ENCODE measurements at regions not wholly inside any gene's neighbourhood (a gene's known extent, or its start where the extent isn't known, plus 50 kb on each side); places are given as distances from the start of the nearest gene placed in this dataset.
"Not testable (repeated sequence)": the region's sequence is repeated elsewhere in the genome, so short reads cannot be mapped to it uniquely, and the experiment has no call there.

DNA sequence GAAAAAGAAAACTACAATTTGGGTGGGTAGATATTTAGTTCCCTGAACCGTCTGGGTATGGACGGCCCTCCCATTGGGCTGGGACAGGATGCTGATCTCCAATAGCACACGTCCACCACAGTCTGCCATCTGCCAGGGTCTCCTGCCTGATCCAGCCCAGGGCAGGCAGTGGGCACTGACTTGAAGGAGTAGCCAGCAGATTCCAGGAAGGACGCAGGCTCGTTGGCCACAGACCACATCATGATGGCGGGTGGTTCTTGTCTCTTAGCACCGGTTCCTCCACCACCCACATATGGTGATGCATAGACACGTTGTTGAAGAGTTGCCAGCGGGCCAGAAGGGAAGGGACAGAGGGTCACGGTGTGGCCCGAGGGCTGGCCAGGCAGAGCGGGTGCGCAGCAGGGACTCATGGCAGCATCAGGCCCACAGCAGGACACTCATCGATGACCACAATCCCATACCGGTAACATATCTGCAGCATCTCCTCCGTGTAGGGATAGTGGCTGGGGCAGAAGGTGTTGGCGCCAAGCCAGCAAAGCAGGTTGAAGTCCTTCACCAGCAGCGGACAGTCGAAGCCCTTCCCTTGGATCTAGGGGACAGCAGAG lies 155.8 kb upstream of the FAM174A start:
- DNase-seq (ENCODE audit: low read depth in 3 of 3): not testable (repeated sequence)

DNA sequence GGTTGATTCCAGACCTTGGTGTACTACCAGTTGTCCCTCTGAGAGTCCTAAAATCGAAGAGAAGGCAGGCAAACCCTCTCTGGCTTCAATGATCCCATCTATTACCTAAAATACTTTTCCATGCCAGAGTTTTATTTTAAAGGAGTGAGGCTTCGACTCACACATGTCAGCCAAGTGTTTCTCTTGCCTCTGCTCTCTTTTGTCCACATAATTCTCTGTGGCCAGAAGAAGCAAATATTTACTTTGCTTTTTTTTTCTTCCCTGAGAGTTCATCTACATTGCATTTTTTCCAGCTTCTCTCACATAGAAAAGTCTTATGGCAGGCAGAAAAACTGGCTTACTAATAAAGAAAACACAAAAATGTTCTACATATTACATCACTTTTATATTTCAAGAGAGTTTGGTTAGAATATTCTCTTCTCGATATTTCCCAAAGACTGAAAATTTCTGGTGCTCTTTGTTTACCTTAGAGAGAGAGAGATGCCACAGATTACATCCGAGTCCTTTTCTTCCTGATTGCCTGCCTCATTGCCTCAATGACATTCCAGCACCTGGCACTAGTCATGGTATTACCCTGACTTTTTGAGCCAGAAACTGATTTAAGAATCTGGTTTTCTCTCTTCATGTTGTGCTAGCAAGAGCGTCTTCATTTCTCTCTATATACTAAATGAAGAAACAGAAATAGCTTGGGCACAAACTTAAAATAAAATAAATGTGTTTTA lies 170.3 kb upstream of the FAM174A start:
- not testable (repeated sequence) for DNase-seq (ENCODE audit: low read depth in 3 of 3)

DNA sequence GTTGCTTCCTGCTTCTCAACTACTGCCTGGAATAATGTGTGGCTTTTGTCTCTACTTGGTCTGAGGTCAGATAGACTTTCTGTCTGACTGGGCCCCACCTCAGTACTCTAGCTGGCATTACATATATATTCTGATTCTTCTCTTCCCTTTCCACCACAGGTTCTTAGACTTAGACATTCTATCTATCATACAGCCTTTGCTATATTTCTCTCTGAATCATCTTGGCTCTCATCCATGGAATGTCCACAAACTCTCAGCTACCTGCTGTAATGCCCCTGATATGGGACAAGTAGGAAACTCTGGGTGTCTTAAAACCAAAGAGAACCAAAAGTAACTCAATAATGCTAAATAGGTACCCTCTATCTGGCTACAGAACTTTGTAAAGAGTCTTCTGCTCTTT lies 170.8 kb upstream of the FAM174A start:
- DNase-seq (ENCODE audit: low read depth in 3 of 3): not testable (repeated sequence)

DNA sequence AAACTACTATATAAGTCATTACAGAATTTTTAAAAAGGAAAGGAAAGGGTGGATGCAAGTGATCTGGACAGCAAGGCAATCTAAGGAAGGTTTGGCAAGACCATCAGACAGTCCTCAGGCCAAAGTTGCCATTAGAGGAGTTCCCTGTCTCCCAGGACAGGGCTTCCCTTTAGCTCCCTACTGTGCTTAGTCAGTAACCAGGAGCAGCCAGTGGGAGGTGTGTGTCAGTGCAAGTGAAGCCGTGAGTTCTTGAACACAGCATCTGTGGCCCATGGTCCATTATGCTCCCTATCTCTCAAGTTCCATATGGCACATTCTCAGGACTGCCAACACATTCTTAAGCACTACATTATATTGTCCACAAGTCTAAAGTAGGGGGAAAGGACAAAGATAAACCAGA lies 175.2 kb upstream of the FAM174A start:
- DNase-seq (ENCODE audit: low read depth in 3 of 3): not testable (repeated sequence)

DNA sequence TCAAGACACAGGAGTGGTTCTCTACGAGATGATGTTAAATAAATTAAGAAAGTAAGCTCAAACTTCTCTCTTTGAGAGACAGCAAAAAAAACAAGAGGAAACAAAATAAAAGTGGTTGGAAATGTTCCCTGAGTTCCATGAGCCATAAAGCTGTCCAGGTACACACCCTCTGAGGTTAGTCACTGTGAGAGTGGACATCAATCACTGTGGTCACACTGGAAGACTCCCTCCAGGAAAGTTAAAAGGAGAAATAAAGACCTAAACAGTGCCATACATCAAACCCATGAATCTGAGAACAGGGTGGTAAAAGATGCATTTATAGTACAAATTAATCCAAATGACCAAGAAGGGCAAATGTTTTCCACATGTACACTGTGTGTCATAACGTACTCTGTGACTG lies 188.9 kb upstream of the FAM174A start:
- not testable (repeated sequence) for DNase-seq (ENCODE audit: low read depth in 3 of 3)

DNA sequence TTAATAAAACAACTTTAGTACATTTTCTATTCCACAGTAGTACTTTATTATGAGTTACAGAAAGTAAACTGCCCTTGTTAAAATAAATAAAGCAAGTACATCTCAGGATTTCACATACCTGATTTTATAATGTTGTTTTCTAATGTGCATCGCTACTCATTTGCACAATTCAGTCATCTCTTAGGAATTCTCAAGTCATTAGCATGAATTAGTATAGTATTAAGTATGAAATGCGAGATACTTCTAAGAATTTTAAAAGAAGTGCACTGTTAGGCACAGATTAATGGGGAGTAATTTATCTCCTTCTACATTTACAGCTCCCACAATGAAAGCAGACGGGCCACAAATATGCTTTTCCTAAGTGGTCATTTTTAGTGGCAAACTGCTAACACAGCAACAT lies 193.7 kb upstream of the FAM174A start:
- DNase-seq (ENCODE audit: low read depth in 3 of 3): not testable (repeated sequence)

DNA sequence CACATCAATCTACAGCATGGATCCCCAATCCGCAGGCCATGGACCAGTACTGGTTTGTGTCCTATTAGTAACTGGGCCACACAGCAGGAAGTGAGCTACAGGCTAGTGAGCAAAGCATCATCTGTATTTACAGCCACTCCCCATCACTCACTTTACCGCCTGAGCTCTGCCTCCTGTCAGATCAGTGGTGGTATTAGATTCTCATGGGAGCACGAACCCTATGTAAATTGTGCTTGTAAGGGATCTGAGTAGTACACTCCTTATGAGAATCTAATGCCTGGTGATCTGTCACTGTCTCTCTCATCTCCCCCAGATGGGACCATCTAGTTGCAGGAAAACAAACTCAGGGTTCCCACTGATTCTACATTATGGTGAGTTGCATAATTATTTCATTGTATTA lies 212.7 kb upstream of the FAM174A start:
- DNase-seq (ENCODE audit: low read depth in 3 of 3): no peak

DNA sequence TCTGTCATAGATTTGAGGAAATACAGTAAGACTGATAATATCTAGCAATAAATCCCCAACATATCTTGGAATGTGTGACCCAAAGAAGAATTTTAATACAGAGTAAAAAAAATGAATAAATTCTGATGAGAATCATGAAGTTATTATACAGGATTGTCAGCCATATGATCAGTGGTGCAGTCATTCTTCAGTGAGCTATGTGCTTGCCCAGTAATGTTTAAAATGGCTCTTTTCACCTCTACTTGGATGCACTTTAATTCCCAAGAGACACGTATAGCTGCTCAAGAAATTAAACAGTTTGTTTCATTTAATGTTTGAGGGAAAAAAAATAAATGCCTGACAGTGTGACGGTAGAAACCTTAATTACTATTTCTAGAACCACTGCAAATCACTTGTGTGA lies 215.3 kb upstream of the FAM174A start:
- DNase-seq (ENCODE audit: low read depth in 3 of 3): no peak

DNA sequence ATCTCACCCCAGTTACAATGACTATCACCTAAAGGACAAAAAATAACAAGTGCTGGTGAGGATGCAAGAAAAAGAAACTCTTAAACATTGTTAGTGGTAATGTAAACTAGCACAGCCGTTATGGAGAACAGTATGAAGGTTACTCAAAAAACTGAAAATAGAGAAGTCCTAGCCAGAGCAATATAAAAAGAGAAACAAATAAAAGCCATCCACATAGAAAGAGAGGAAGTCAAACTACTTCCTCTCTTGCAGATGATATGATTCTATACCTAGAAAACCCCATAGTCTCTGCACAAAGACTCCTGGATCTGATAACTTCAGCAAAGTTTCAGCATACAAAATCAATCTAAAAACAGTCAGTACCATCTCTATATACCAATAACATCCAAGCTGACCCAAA lies 221.5 kb upstream of the FAM174A start:
- no peak for DNase-seq (ENCODE audit: low read depth in 3 of 3)

DNA sequence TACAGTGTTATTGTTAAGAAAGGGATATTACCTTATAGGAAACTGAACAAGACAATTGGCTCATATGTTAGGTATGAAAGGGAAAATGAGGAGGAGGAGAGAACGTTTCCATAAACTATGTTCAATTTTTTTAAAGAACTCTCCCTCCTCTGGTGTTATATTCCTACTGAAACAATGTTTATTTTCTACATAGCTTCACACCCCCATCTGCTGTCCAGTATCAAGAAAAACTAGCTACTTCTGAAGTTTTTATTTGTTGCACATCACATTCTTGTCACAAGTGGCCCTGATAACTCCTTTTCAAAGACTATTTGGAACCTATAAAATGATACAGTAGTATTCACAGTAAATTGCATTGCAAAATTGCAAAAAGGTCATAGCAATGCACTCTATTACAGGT lies 223.4 kb upstream of the FAM174A start:
- no peak for DNase-seq (ENCODE audit: low read depth in 3 of 3)

DNA sequence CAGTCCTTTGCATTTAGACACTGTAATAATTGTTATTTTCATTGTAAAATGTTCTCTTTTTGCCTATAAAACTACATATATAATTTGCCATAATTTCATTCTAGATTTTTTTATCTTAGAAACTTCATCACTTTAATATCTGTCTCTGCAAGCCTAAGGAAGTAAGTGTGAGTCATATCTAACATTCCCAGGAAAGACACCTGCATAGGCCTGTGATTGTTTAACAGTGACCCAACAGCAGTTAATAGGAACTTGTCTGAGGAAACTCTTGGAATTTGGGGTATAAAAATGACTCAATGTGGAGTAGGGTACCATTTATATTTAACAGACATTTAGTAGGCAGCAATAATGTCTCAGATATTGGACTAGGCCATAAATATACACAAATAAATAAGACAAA lies 229.2 kb upstream of the FAM174A start:
- DNase-seq (ENCODE audit: low read depth in 3 of 3): no peak

DNA sequence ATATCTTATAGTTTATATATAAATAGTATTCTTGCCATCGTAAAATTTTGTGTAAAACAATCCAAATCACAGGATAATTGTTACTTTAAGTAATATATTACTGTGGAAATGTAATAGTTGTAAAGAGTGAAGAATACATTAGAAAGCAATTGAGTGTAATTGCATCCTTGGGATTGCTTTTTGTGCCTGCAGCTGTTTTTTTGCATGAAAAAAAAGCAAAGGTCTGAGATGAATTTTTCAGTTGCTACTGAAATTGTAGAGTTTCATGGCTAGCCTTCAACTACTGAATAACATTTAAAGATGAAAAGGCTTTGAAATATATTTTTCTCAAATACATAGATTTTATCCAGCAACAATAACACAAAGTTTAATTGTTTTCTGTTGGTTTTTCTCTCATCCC lies 232.0 kb upstream of the FAM174A start:
- DNase-seq (ENCODE audit: low read depth in 3 of 3): no peak

DNA sequence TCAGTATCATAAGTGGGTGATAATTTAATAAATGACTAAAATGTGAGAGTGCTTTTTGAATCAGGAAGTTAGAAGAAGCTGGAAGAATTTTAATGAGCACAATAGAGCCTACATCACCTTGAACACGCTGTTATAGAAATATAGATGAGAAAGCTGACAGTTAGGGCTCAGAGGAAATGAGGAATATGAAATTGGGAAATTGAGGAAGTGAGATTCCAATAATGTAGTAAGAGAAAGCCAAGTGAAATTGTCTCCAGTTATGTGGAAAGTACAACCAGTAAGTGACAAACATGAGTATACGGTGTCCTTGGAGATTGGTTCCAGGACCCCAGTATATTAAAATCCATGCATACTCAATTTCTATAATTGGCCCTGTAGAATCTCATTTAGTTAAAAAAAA lies 235.9 kb upstream of the FAM174A start:
- DNase-seq (ENCODE audit: low read depth in 3 of 3): no peak

DNA sequence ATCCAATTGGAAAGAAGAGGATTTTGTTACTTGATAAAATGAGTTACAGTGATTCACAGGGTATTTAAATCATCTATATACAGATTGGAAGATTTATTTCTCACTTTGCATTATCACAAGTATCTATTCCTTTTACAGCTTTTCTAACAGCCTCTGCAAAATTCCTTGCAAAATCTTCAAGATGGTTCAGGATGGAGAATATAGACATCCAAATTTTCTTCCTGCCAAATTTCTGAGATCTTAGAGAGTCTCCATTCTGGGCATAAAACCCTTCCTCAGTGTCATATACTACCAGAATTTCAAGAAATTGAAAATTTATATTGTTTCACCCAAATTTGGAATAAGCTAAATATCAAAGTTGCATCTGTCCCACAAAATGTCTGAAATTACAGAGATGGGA lies 259.1 kb upstream of the FAM174A start:
- DNase-seq (ENCODE audit: low read depth in 3 of 3): no peak

DNA sequence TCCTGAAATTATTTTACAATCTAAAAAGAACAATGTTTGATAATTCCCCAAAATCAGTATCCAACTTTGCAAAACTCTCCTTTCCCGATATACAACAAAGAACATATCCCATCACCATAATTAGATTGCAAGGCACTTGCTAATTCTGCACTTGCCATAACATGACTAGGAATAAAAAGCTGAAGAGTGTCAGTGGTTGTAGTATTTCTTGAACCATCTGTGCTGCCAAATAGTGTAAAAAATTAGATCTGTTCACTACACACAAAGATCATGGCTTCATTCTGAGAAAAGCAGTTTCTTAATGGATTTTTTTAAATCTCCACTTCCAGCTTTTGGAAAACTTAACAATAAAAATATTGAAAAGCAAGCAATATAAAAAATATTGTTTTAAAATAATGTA lies 259.5 kb upstream of the FAM174A start:
- DNase-seq (ENCODE audit: low read depth in 3 of 3): no peak

DNA sequence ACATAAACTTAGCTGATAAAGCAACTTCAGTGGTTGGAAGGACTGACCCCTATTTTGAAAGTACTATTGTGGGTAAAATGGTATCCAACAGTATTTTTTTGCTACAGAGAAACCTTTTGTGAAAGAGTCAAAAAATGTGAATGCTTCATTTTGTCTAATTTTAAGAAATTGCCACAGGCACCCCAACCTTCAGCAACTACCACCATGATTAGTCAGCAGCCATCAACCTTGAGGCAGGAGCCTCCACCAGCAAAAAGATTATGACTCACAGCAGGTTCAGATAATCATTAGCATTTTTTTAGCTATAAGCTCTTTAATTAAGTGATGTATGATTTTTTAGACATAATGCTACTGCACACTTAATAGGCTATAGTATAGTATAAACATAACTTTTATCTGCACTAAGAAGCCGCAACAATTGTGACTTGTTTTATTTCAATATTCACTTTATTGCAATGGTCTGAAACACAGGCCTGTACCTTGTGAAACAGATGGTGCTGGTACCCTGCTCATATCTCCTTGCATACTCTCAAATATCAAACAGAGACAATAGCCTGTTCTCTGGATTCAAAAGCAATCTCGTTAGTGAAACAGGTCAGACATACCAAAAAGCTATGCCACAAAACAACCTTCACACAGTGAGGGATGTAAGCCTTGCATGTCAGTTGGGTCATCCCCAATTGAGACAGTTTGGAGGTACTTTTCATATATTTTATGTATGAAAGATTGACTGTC lies 261.2 kb upstream of the FAM174A start:
- no peak for DNase-seq (ENCODE audit: low read depth in 3 of 3)

DNA sequence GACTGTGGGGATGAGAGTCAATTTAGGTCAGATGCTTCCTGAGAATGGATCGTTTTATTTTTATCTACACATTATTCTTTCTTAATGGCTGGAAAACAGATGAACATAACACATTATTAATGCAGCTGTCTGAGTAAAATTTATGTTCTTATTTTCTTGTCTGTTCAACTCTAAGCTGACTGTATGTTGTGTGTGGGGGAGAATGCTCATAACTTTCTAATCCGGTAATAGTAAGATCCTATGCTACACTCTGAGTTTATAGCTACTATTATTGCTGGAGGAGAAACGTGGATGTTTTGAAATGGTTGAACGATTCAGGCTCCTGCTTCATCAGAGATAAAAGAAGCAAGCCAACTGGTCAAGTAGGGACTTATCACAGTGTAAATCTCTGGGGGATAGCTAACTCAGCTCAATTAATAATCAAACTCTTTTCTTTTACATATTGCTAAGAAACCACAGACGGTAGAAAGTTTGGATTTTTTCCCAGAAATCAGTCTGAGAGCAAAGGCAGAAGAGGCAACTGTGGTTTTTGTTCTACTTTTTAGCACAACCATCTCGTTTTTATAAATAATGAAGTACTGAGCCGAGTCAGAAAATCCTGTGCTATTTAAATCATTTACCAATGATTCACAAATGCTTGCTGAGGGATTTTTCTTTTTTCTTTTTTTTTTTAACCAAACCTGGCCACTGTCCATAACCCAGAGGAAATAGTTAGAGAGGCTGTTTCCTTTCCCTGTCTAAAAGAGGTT lies 265.0 kb upstream of the FAM174A start:
- DNase-seq (ENCODE audit: low read depth in 3 of 3): no peak

DNA sequence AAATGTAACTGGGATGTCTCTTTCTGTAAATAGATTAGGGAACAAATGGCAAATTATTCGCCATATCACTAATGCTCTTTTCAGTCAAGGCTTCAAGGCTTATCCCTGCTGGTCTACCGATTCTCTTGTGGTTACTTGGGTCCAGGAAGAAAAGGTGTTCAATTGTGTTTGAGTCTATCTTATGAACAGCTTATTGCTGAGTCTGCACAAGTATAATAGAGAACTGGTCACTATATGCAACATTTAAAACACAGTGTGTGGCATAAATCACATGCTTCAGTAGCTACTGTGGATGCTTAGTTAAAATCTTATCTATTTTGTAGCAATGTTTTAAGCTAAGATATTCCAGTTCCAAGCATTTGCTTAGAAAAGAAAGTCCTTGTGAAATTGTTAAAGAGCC lies 274.2 kb upstream of the FAM174A start:
- DNase-seq (ENCODE audit: low read depth in 3 of 3): no peak

DNA sequence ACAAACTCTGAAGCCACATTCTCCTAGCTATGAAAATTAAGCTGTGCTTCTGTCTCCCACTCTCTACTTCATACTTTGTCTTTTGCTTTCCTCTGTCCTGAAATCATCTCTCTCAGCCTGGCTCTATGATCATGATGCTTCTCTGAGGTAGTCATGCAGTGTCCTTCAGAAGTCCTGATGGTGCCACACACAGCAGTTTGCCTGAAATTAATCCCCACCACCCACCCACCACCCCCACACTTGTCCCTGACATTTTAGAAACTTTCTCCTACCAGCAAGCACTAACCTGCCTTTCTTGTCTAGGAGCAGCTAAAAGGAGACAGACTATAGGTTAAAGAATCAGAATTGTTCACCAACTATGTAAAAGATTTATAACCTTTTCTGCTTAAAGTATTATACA lies 282.2 kb upstream of the FAM174A start:
- DNase-seq (ENCODE audit: low read depth in 3 of 3): no peak

DNA sequence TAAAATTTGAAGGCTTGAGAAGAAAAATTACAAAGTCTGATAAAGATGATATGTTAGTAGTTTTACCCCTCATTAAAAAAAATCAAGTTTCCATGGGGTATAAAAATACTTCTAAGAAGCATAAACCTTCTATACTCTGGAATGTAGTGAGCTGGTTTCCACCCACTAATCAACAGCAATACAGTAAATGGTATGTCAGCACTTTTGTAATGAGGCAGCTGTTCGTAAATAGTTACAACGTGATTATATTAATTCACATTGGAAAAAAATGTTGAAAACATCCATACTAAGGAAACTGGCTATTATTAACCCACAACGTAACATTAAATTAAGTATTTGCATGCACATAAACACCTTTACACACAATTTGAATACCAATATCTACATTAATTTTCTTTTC lies 283.1 kb upstream of the FAM174A start:
- DNase-seq (ENCODE audit: low read depth in 3 of 3): no peak

DNA sequence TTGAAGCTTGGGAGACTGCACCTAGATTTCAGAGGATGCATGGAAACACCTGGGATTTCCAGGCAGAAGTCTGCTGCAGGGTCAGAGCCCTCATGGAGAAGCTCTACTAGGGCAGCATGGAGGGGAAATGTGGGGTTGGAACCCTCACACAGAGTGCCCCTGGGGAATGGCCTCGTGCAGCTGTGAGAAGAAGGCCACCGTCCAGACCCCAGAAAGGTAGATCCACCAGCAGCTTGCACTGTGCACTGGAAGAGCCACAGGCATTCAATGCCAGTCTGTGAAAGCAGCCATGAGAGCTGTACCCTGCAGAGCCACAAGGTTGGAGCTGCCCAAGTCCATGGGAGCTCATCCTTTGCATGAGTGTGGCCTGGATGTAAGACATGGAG lies 285.3 kb upstream of the FAM174A start:
- no peak for DNase-seq (ENCODE audit: low read depth in 3 of 3)

DNA sequence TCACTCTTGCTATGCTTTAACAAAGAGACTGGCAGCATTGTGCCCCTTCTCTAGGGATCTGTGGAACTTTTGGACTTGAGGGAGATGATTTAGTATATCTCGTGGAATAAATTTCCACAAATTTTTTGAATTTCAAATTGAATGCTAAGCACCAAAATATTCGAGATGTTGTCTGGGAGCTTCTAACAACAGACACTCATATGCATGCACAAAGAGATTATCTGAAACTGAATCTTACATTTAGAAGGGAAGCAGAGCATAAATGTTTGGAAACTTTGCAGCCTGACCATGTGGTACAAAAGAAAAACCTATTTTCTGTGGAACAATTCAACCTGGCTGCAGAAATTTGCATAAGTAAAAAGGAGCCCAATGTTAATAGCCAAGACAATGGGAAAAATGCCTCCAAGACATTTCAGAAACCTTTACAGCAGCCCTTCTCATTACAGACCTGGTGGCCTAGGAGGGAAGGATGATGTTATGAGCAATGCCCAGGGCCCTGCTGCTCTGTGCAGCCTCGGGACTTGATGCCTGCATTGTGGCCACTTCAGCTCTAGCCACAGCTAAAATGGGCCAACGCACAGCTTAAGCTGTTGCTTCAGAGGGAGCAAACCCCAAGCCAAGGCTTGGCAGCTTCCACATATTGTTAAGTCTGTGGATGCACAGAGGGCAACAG lies 285.8 kb upstream of the FAM174A start:
- DNase-seq (ENCODE audit: low read depth in 3 of 3): no peak

Measured in stimulated activated CD4-positive, alpha-beta T cell treated with anti-CD3 and anti-CD28 coated beads, TNF-alpha, amount 100 ng/mL, for 4 hours (primary cell).